HG03159 (cell line): ENCODE measurements at regions not wholly inside any gene's neighbourhood (a gene's known extent, or its start where the extent isn't known, plus 50 kb on each side); places are given as distances from the start of the nearest gene placed in this dataset.
"Not testable (repeated sequence)": the region's sequence is repeated elsewhere in the genome, so short reads cannot be mapped to it uniquely, and the experiment has no call there.

Source experiments
- ATAC-seq: cut with Tn5 transposase; IDR thresholded peaks from one replicate; pipeline ENCODE4 v1.9.1; 2021; ENCODE audit warnings: mild to moderate bottlenecking, moderate library complexity; ENCODE audit not compliant: unreplicated experiment

DNA sequence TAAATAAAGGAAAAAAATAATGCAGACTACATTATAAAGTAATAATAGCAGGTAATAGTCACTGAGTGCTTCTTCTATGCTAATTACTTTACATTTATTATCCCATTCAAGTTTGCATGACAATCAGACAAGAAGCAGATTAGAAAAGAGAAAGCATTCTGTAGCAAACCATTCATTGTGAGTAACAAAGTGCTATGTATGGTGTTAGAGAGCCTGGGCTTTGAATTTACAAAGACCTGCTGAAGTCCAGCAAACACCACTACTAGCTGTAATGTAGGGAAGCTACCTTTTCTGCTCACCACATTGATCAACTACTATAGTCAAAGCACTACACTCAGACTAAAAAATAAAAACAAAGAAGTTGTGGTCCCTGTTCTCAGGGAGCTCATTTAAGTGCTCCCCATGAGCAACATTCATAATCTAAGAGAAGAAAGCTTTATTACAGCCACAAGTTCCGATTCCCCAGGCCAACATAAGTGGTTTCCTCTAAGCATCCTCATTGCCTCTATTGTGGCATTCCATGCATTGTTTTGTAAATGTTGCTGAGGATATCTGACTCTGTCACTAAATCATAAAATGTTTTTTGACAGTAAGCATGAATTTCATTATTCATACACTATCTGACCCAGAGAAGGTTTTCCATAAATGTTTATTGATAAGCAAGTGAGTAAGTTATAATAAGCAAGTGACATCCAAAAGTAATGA, 108.5 kb downstream of the FOXD4L6 start:
- not testable (repeated sequence) for ATAC-seq

DNA sequence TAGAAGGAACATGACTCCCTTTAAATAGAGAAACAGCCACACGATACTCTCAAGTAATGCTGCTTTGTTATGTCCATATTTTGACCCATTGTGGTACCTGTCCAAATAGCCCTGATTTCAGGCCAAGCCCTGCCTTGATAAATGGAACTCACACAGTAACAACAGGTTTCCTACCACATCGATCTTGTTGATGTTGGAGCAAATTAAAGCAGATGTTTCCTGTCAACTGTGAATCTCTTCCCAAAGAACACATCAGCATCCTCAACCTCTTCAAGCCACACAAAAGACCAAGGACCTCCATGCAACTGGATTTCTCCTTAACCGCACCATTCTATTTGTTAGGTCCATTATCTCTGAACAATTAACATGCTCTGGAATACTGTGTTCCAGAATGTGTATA, 109.5 kb downstream of the FOXD4L6 start:
- not testable (repeated sequence) for ATAC-seq

DNA sequence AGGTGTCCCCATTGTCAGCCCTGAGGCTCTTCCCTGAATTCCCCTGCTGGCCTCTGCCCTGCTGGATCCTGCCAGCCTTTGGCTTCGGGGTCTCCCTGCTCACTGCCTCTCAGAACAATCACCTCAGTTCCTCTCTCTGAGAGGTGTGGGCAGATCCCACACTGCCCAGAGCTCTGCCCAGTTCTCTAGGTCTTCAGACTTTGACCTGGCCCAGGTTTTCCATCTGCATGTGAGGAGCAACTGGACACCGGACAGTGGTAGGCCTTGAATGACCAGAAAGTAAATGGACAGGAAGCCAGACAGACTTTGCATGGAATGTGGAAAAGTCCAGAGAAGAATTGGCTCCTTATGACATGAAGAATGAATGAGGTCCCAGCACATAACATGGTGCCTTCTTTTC, 111.8 kb downstream of the FOXD4L6 start:
- ATAC-seq, result not testable (repeated sequence)

DNA sequence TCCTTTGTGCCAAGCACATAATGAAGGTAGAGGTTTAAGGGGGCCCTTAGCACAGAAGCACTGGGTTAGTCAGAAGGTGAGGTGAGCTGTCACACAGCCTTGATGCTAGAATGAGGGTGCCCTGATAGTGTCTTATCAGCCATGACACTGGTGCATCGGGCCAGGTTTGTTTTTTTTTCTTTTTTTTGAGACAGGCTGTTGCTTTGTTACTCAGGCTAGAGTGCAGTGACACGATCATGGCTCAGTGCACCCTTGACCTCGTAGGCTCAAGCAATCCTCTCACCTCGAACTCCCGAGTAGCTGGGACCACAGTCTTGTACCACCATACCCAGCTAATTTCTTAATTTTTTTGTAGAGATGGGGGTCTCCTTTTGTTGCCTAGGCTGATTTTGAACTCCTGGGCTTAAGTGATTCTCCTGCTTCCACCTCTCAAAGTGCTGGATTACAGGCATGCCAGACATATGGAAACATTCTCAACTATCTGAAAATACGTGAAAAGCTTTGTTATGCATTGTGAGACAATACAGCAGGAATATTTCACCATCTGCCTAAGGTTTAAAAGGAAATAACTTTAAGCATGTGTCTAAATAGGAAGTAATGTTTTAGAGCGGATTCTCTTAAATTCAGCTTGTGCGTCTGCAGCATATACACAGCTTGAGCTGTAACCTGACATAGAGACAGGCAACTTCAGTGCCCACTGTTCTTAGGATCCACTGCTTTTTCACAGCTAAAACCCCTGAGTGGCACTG, 128.4 kb downstream of the FOXD4L6 start:
- not testable (repeated sequence) for ATAC-seq

DNA sequence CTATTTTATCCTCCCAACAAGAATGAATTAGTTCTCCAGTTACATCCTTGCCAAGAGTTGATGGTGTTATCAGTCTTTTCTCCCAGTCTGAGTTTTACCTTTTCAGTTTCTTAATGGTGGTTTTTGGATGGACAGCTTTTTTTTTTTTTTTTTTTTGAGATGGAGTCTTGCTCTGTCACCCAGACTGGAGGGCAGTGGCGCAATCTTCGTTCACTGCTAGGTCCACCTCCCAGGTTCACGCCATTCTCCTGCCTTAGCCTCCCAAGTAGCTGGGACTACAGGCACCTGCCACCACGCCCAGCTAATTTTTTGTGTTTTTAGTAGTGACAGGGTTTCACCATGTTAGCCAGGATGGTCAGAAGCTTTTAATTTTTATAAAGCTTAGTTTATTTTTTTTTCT, 133.0 kb downstream of the FOXD4L6 start:
- ATAC-seq, result not testable (repeated sequence)

DNA sequence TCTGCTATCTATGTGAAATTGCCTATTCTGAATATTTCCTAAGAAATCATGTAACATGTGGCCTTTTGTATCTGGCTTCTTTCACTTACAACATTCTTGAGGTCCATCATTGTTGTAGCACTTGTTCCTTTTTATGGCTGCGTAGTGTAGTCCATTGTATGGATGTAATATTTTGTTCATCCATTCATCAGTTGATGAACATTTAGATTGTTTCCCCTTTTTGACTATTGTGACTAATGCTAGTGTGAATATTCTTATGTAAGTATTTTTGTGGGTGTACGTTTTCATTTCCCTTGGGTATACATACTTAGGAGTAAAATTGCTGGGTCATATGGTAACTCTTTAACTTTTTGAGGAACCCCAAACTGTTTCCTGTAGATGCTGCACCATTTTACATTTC, 134.6 kb downstream of the FOXD4L6 start:
- ATAC-seq, result not testable (repeated sequence)

DNA sequence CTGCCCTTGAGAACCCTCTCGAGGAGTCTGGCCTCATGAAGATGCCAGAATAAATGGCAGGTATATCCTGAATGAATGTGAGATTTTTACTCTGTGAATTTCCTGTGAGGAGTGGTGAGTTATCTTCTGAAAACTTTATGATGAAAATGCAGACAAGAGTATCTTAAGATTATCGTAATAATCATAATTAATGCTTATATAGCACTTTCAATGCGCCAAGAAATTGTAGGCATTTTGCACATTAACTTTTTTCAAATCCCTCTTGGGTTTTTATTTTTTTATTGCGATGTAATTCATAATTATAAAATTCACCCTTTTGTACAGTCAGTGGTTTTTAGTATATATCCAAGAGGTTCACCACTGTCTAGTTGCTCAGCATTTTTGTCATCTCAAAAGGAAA, 135.1 kb downstream of the FOXD4L6 start:
- not testable (repeated sequence) for ATAC-seq

DNA sequence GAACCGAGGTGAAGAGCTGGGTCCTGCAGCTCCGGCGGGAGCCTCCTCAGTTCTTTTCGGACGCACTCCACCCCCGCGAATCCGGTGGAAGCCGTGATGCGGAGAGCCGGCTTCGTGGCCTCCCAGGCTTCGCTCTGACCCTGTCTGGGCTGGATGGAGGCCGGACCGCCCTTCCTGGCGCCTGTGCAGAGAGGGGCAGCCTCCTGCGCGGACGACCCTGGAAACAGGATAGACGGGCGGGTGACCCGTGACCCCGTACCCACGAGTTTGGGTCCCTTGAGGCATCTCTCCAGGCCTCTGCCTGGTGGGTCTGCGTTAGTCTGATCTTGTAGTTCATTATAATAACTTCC, 136.0 kb downstream of the FOXD4L6 start:
- peak; percentile 34 for ATAC-seq

DNA sequence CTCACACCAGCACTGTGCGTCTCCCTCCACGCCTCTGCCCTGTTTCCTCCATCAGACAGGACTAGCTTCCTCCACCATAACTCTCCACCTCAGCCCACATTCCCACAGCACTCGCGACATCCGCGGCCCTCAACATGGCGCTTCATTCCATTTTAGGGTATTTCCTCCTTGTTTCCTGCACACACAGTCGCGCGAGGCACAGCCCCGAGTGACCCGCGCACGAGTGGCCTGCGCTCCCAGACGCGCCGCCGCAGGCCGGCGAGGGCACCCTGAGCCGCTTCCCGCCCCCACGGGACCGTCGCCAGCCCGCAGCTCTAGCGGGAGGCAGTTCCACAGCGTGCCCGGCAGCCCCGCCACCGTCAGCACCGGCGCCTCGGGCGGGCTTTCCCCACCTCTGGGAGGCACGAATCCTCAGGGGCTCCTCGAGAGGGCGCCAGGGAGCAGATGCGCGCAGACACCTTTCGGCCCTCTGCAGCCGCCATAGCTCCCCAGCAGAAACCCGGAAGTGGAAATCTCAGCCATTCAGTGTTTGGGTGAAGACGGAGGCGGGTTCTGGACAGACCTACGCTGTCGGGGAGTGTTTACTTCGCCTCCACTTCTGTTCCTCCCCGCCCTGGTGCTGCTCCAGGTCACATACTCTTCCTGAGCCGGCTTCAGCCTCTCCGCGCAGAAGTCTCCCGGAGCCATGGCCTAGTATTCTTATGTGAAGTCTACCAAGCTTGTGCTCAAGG, 136.6 kb downstream of the FOXD4L6 start:
- ATAC-seq, result peak; percentile 100

DNA sequence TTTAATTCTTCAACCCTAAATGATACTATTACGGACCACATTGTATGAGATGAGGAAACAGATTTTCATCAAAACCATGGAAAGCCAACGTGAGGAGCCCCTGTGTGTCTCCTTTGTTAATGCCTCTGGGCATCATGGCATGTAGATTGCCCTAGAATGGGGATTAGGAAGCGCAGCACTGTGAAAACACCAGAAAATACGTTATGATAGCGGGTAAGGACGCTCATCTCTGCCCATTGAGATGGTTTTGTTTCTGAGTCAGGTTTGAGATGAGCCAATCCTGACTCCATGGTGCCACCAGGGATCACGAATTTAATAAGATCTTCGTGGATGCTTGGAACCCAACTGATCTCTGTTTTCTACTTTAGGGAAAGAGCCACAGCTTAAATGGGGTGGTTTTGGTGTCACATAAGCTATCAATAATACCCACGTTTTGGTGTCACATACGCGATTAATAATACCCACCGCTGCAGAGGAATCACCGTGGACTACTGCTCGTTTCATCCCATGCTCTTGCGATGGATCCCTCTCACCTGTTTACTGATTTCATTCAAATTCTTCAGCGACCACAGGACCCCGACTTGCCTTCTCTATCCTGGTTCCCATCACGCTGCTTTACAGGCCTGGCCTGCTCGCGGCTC, 137.3 kb downstream of the FOXD4L6 start:
- ATAC-seq, result not testable (repeated sequence)

DNA sequence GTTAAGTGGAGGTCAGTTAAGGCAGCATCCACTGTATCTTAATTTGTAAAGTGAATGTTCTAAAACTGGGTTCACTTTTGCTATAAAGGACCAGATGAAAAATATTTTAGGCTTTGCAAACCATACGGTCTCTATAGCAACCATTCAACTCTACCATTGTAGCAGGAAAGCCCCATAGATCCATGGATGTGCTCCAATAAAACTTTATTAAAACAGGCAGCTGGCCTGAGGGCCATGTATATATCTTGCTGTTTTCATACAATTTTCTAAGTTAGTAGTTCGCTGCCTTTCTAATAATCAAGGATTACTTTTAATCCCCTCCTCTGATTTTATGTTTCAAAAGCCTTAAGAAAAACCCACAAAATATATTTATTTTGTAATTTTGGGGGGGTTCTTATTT, 142.1 kb downstream of the FOXD4L6 start:
- ATAC-seq, result not testable (repeated sequence)

DNA sequence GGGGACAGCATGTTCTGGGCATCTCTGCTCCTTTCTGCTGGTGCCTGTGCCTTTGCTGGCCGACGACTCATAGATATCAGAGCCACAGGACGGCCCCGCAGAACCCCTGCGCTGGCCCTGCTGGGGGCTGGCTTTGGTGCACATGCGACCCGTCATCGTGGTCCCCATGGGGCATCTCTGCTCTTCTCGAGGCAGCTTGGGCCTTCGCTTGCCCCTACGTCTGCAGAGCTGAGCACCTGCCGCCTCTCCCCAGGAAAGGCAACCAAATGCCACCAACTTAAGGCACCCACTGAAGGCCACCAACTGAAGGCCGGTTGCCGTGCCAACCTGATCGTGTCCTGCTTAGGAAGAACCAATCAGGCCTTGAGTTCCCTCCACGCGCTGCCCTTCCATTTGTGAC, 153.1 kb downstream of the FOXD4L6 start:
- ATAC-seq, result not testable (repeated sequence)

DNA sequence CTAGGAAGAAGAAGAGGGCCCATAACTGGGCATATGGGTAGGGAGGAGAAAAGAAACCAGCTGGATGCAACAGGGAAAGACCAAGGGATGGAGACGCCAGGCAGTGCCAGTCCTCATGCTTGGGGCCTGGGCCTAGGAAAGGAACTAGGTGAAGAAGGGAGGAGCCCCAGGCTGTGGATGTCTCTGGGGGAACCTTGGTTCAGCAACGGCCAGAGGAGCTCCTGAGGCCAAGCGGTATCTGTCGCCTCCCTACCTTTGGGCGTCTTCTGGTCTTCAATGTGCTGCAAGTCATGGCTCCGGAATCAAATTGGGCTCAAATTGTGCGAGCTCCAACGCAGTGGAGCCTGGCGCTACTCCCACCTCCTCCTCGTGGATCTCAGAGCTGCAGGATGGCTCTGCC, 153.6 kb downstream of the FOXD4L6 start:
- ATAC-seq, result not testable (repeated sequence)

DNA sequence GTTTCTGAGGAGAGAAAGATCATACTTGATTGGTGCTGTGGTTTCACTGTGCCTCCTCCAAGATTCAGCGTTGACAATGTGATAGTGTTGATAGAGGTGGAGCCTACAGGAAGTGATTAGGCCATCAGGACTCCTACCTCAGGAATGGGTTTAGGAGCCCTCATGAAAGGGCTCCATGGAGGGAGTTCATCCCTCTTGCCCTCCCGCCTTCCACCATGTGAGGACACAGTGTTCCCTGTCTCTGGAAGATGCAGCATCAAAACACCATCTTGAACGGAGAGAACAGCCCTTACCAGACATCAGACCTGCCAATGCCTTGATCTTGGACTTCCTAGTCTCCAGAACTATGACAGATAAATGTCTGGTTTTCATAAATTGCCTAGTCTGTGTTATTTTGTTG, 156.7 kb downstream of the FOXD4L6 start:
- ATAC-seq, result not testable (repeated sequence)

DNA sequence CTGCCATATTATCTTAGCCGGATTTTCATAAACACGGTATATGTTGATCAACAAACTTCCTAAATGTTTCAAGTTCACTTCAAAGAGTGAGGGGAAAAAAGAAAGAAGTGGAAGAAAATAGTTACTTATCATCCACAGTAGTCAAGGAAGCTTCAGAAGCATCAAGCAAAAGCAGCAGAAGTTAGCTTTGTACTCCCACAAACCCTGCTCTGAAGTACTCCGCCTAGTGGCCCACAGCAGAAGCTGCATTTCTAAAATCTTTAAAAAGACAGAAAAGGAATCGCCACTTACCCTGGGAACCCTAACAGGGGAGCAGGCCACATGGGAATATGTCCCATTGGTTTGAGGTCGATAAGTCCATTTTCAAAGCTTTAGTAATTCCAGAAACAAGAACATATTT, 158.1 kb downstream of the FOXD4L6 start:
- ATAC-seq, result not testable (repeated sequence)

DNA sequence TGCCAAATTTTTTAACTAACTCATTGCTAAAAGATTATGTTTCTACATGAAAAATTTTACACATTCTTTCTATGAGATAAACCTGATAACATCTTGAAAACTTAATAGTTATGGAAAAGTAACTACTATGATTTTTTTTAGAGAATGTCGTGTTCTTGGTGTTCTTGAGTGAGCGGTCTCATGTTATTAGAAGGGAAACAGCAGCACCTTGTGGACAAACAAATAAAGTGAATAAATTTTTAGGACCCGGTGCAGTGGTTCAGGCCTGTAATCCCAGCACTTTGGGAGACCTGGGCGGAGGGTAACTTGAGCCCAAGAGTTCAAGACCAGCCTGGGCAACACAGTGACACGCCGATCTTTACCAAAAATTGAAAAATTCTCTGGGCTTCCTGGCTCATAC, 166.0 kb downstream of the FOXD4L6 start:
- ATAC-seq, result not testable (repeated sequence)

DNA sequence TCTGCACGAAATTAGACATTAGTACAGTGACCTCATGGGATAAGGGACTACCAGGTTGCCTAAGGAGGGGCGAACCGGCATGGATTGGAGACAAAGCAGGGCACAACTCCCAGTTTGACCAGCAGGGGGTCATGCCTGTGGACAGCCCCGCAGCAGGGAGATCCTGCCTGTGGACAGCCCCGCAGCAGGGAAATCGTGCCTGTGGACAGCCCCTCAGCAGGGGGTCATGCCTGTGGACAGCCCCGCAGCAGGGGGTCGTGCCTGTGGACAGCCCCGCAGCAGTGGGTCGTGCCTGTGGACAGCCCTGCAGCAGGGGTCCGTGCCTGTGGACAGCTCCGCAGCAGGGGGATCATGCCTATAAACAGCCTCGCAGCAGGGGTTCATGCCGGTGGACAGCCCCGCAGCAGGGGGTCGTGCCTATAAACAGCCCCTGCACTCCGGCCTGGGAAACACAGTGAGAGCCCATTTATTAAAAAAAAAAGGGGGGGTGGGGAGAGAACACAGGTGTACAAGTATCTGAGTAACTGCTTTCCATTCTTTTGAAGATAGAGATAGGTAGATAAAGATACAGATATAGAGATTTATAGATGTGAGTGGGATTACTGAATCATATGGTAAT, 176.5 kb downstream of the FOXD4L6 start:
- not testable (repeated sequence) for ATAC-seq

DNA sequence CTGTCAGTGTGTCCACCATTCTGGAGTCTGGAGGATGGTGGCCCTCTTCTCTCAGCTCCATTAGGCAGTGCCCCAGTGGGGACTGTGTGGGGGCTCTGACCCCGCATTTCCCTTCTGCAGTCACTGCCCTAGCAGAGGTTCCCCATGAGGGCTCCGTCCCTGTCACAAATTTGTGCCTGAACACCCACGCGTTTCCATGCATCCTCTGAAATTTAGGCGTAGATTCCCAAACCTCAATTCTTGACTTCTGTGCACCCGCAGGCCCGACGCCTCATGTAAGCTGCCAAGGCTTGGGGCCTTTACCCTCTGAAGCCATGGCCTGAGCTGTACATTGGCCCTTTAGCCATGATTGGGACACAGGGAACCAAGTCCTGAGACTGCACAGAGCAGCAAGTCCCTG, 182.3 kb downstream of the FOXD4L6 start:
- not testable (repeated sequence) for ATAC-seq

DNA sequence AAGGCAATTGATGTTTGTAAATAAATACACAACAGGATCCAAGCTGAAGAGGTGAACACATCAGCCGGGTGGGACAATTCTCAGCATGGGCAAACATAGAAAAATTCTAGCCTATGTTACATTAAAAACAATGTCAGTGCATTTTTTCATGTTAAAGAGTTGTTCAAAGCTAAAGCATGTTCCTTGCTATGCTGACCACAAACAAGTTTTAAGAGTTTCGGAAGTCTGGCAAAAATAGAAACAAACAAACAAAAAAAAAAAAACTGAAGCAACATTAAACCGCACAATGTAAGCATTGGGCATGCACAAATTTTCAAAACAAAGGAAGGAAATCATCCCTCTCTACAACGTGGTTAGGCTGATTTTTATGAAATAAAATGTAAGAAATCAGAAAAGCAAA, 185.8 kb downstream of the FOXD4L6 start:
- ATAC-seq, result not testable (repeated sequence)

DNA sequence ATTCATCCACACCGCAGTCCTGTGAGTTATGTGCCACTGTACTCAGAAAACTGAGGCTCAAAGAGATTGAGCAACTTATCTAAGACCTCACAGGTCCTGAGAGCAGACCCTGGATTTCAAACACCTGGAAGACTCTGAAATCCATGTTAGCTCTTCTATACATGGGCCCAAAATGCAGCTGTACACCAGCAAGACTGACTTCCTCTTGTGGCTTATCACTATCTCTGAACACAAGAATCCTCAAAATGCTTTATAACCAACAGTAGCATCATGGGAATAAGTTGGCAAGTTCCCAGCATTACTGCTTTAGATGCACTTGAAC, 188.6 kb downstream of the FOXD4L6 start:
- ATAC-seq, result not testable (repeated sequence)
